ENCODE measurements at regions not wholly inside any gene's neighbourhood (a gene's known extent, or its start where the extent isn't known, plus 50 kb on each side); places are given as distances from the start of the nearest gene placed in this dataset.

DNA sequence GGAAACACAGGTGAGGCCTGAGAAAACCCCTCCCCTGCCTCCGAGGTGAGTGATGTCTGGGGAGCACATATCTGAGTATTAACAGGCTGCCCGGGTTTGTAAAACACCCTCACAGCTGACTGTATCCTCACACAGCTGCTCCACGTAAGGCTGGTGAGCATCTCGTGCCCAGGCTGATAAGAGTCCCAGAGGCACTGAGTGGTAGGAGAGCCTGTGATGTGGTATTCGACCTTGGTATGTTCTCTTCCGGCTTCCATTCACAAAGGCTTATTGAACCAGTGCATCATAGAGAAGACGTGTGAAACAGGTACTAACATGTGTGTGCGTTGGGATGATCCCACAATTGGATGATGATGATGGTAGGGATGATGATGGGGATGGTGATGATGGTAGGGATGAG is 71.7 kb downstream of the RASSF10 start:
- TF ChIP-seq, protein P1, sequence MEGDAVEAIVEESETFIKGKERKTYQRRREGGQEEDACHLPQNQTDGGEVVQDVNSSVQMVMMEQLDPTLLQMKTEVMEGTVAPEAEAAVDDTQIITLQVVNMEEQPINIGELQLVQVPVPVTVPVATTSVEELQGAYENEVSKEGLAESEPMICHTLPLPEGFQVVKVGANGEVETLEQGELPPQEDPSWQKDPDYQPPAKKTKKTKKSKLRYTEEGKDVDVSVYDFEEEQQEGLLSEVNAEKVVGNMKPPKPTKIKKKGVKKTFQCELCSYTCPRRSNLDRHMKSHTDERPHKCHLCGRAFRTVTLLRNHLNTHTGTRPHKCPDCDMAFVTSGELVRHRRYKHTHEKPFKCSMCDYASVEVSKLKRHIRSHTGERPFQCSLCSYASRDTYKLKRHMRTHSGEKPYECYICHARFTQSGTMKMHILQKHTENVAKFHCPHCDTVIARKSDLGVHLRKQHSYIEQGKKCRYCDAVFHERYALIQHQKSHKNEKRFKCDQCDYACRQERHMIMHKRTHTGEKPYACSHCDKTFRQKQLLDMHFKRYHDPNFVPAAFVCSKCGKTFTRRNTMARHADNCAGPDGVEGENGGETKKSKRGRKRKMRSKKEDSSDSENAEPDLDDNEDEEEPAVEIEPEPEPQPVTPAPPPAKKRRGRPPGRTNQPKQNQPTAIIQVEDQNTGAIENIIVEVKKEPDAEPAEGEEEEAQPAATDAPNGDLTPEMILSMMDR (conservative IDR thresholded peaks at IDR 0.05; ENCODE audit: low read depth, low read length), result no peak
- TF ChIP-seq EZH2 (IDR thresholded peaks at IDR 0.05; ENCODE audit: low read length, unreplicated experiment) (no peak), EZH2phosphoT487 (IDR thresholded peaks at IDR 0.05; ENCODE audit: borderline replicate concordance, low read length) (no peak)

Measured in PC-3 (cell line).